ENCODE measurements at regions not wholly inside any gene's neighbourhood (a gene's known extent, or its start where the extent isn't known, plus 50 kb on each side); places are given as distances from the start of the nearest gene placed in this dataset.

GRCh38 chr2:788227-789032 is 111.2 kb upstream of the TMEM18 start:
- DNase-seq (ENCODE audit: low spot score): no peak

GRCh38 chr2:784753-785152 is 107.5 kb upstream of the TMEM18 start:
- no peak for DNase-seq (ENCODE audit: low spot score)

GRCh38 chr2:780581-780980 is 103.4 kb upstream of the TMEM18 start:
- no peak for DNase-seq (ENCODE audit: low spot score)

- no peak for DNase-seq (ENCODE audit: low spot score)
These were observed 102.8 kb upstream of the TMEM18 start for GRCh38 chr2:780002-780401.

GRCh38 chr2:778731-779350 is 101.6 kb upstream of the TMEM18 start:
- no peak for DNase-seq (ENCODE audit: low spot score)

GRCh38 chr2:777546-777945 is 100.3 kb upstream of the TMEM18 start:
- no peak for DNase-seq (ENCODE audit: low spot score)

- DNase-seq (ENCODE audit: low spot score): no peak
These were observed 99.8 kb upstream of the TMEM18 start for GRCh38 chr2:777051-777450.

- DNase-seq (ENCODE audit: low spot score): no peak
These were observed 99.3 kb upstream of the TMEM18 start for GRCh38 chr2:776487-776886.

GRCh38 chr2:776038-776437 is 98.8 kb upstream of the TMEM18 start:
- no peak for DNase-seq (ENCODE audit: low spot score)

GRCh38 chr2:774436-774835 is 97.2 kb upstream of the TMEM18 start:
- no peak for DNase-seq (ENCODE audit: low spot score)

GRCh38 chr2:773256-774160 is 96.3 kb upstream of the TMEM18 start:
- no peak for DNase-seq (ENCODE audit: low spot score)

- DNase-seq (ENCODE audit: low spot score): no peak
These were observed 94.3 kb upstream of the TMEM18 start for GRCh38 chr2:771538-771937.

GRCh38 chr2:770776-771175 is 93.6 kb upstream of the TMEM18 start:
- DNase-seq (ENCODE audit: low spot score): no peak

- no peak for DNase-seq (ENCODE audit: low spot score)
These were observed 92.6 kb upstream of the TMEM18 start for GRCh38 chr2:769771-770170.

- DNase-seq (ENCODE audit: low spot score): no peak
These were observed 91.2 kb upstream of the TMEM18 start for GRCh38 chr2:768451-768850.

GRCh38 chr2:767944-768343 is 90.7 kb upstream of the TMEM18 start:
- DNase-seq (ENCODE audit: low spot score): no peak

GRCh38 chr2:767440-767839 is 90.2 kb upstream of the TMEM18 start:
- no peak for DNase-seq (ENCODE audit: low spot score)

- DNase-seq (ENCODE audit: low spot score): no peak
These were observed 89.0 kb upstream of the TMEM18 start for GRCh38 chr2:766255-766654.

GRCh38 chr2:765369-765768 is 88.2 kb upstream of the TMEM18 start:
- DNase-seq (ENCODE audit: low spot score): no peak

GRCh38 chr2:763766-764525 is 86.7 kb upstream of the TMEM18 start:
- DNase-seq (ENCODE audit: low spot score): no peak

- DNase-seq (ENCODE audit: low spot score): no peak
These were observed 85.4 kb upstream of the TMEM18 start for GRCh38 chr2:762646-763045.

- no peak for DNase-seq (ENCODE audit: low spot score)
These were observed 84.2 kb upstream of the TMEM18 start for GRCh38 chr2:761384-761783.
